ENCODE measurements at regions not wholly inside any gene's neighbourhood (a gene's known extent, or its start where the extent isn't known, plus 50 kb on each side); places are given as distances from the start of the nearest gene placed in this dataset.

GRCh38 chr13:24052547-24053518 is 107.7 kb upstream of the SPATA13 start:
- no peak for DNase-seq

GRCh38 chr13:24053519-24054251 is 106.8 kb upstream of the SPATA13 start:
- peak; percentile 70 to 74 for DNase-seq

- DNase-seq, result no peak
Measured at GRCh38 chr13:24056616-24057137, 103.8 kb upstream of the SPATA13 start.

- no peak for DNase-seq
Measured at GRCh38 chr13:24060993-24061392, 99.5 kb upstream of the SPATA13 start.

GRCh38 chr13:24063281-24063877 is 97.1 kb upstream of the SPATA13 start:
- DNase-seq, result no peak

- DNase-seq, result no peak
Measured at GRCh38 chr13:24064371-24064770, 96.1 kb upstream of the SPATA13 start.

GRCh38 chr13:24065176-24065575 is 95.3 kb upstream of the SPATA13 start:
- DNase-seq, result no peak

- DNase-seq, result no peak
Measured at GRCh38 chr13:24066405-24067295, 93.9 kb upstream of the SPATA13 start.

- DNase-seq, result no peak
Measured at GRCh38 chr13:24068472-24068871, 92.0 kb upstream of the SPATA13 start.

- no peak for DNase-seq
Measured at GRCh38 chr13:24071016-24071415, 89.5 kb upstream of the SPATA13 start.

GRCh38 chr13:24071423-24072075 is 89.0 kb upstream of the SPATA13 start:
- no peak for DNase-seq

GRCh38 chr13:24073657-24074056 is 86.9 kb upstream of the SPATA13 start:
- DNase-seq, result no peak

GRCh38 chr13:24074678-24075077 is 85.8 kb upstream of the SPATA13 start:
- no peak for DNase-seq

GRCh38 chr13:24075137-24075975 is 85.2 kb upstream of the SPATA13 start:
- no peak for DNase-seq

- no peak for DNase-seq
Measured at GRCh38 chr13:24076109-24076508, 84.4 kb upstream of the SPATA13 start.

GRCh38 chr13:24076636-24077035 is 83.9 kb upstream of the SPATA13 start:
- no peak for DNase-seq

GRCh38 chr13:24080134-24080533 is 80.4 kb upstream of the SPATA13 start:
- DNase-seq, result no peak

GRCh38 chr13:24081387-24081786 is 79.1 kb upstream of the SPATA13 start:
- no peak for DNase-seq

GRCh38 chr13:24083141-24083540 is 77.4 kb upstream of the SPATA13 start:
- no peak for DNase-seq

- no peak for DNase-seq
Measured at GRCh38 chr13:24083722-24084421, 76.6 kb upstream of the SPATA13 start.
